ENCODE measurements at regions not wholly inside any gene's neighbourhood (a gene's known extent, or its start where the extent isn't known, plus 50 kb on each side); places are given as distances from the start of the nearest gene placed in this dataset.

GRCh38 chr7:46838463-46838862, 743.4 kb downstream of the TNS3 start:
- Mint-ChIP-seq H3K4me3 (ENCODE audit: unreplicated experiment) (no peak overlapping the region), H3K27me3 (ENCODE audit: unreplicated experiment) (no peaks in the 10 kb centered on the region), H3K4me1 (ENCODE audit: unreplicated experiment) (peaks cover 4% of the 10 kb centered on the region), H3K36me3 (ENCODE audit: unreplicated experiment) (no peaks in the 10 kb centered on the region), H3K27ac (ENCODE audit: unreplicated experiment) (no peak overlapping the region), H3K9me3 (ENCODE audit: unreplicated experiment) (peaks cover 6% of the 10 kb centered on the region)
- no peak for DNase-seq (ENCODE audit: extremely low spot score, unreplicated experiment)
- no peak for TF ChIP-seq CTCF (IDR thresholded peaks at IDR 0.05)

GRCh38 chr7:46835556-46835955, 746.4 kb downstream of the TNS3 start:
- H3K9me3 Mint-ChIP-seq (ENCODE audit: unreplicated experiment) = peaks cover 6% of the 10 kb centered on the region
- H3K27ac Mint-ChIP-seq (ENCODE audit: unreplicated experiment) = no peak overlapping the region
- no peak overlapping the region for H3K4me3 Mint-ChIP-seq (ENCODE audit: unreplicated experiment)
- no peaks in the 10 kb centered on the region for H3K27me3 Mint-ChIP-seq (ENCODE audit: unreplicated experiment)
- TF ChIP-seq CTCF (IDR thresholded peaks at IDR 0.05) = no peak
- H3K4me1 Mint-ChIP-seq (ENCODE audit: unreplicated experiment) = peaks cover 10% of the 10 kb centered on the region
- H3K36me3 Mint-ChIP-seq (ENCODE audit: unreplicated experiment) = no peaks in the 10 kb centered on the region
- no peak for DNase-seq (ENCODE audit: extremely low spot score, unreplicated experiment)

DNA sequence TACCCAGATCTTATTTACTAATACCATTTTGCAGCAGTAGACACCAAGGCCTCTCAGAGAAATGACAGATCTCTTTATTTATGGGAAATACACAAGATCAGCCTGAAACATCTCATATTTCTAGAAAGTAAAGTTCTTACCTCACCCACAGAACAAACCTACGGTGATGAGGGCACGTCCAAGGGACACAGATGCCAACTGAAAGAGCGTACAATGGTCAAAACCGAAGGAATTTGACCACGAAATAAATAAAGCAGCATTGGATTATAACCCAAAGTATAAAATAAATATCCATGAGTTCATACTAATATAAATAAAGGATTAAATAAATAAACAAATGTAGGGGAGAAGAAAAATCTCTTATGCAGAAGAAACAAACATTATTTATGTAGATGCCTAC, 747.0 kb downstream of the TNS3 start:
- Mint-ChIP-seq H3K4me1 (ENCODE audit: unreplicated experiment) (peaks cover 10% of the 10 kb centered on the region), H3K4me3 (ENCODE audit: unreplicated experiment) (no peak overlapping the region), H3K27ac (ENCODE audit: unreplicated experiment) (no peak overlapping the region), H3K9me3 (ENCODE audit: unreplicated experiment) (peaks cover 12% of the 10 kb centered on the region), H3K36me3 (ENCODE audit: unreplicated experiment) (no peaks in the 10 kb centered on the region), H3K27me3 (ENCODE audit: unreplicated experiment) (no peaks in the 10 kb centered on the region)
- DNase-seq (ENCODE audit: extremely low spot score, unreplicated experiment) = no peak
- no peak for TF ChIP-seq CTCF (IDR thresholded peaks at IDR 0.05)

DNA sequence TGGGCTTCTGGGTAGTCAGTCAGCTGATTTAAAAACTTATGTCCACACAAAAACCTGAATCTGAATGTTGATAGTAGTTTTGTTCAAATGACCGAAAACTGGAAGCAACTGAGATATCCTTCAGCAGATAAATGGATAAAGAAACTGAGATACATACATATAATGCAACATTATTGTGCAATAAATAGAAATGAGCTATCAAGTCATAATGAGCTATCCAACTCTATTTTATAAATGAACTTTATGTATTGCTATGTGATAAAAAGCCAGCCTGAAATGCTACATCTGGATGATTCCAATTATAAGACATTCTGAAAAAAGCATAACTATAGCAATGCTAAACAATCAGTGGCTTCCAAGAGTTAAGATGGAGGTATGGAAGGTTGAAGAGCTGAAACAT, 748.7 kb downstream of the TNS3 start:
- no peaks in the 10 kb centered on the region for H3K36me3 Mint-ChIP-seq (ENCODE audit: unreplicated experiment)
- H3K4me3 Mint-ChIP-seq (ENCODE audit: unreplicated experiment) = no peak overlapping the region
- H3K9me3 Mint-ChIP-seq (ENCODE audit: unreplicated experiment) = peaks cover 17% of the 10 kb centered on the region
- no peaks in the 10 kb centered on the region for H3K27me3 Mint-ChIP-seq (ENCODE audit: unreplicated experiment)
- H3K27ac Mint-ChIP-seq (ENCODE audit: unreplicated experiment) = no peak overlapping the region
- DNase-seq (ENCODE audit: extremely low spot score, unreplicated experiment) = no peak
- no peak for TF ChIP-seq CTCF (IDR thresholded peaks at IDR 0.05)
- peaks cover 8% of the 10 kb centered on the region for H3K4me1 Mint-ChIP-seq (ENCODE audit: unreplicated experiment)

DNA sequence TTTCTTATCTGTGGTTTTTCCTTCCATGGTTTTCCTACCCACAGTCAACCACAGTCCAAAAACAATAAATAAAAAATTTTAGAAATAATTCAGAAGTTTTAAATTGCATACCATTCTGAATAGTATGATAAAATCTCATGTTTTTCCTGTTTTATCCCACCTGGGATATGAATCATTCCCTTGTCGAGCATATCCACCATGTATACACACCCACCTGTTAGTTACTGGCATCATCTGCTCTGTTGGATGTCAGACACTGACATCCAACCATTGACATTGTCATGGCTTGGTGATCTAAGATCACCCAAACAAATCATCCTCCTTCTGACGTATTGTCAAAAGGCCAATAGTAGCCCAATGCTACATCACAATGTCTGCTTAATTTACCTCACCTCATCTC, 749.8 kb downstream of the TNS3 start:
- TF ChIP-seq CTCF (IDR thresholded peaks at IDR 0.05) = no peak
- no peaks in the 10 kb centered on the region for H3K36me3 Mint-ChIP-seq (ENCODE audit: unreplicated experiment)
- H3K27me3 Mint-ChIP-seq (ENCODE audit: unreplicated experiment) = no peaks in the 10 kb centered on the region
- H3K4me1 Mint-ChIP-seq (ENCODE audit: unreplicated experiment) = peaks cover 8% of the 10 kb centered on the region
- no peak for DNase-seq (ENCODE audit: extremely low spot score, unreplicated experiment)
- H3K4me3 Mint-ChIP-seq (ENCODE audit: unreplicated experiment) = no peak overlapping the region
- no peak overlapping the region for H3K27ac Mint-ChIP-seq (ENCODE audit: unreplicated experiment)
- peaks cover 25% of the 10 kb centered on the region for H3K9me3 Mint-ChIP-seq (ENCODE audit: unreplicated experiment)
